ENCODE measurements at regions not wholly inside any gene's neighbourhood (a gene's known extent, or its start where the extent isn't known, plus 50 kb on each side); places are given as distances from the start of the nearest gene placed in this dataset.

DNA sequence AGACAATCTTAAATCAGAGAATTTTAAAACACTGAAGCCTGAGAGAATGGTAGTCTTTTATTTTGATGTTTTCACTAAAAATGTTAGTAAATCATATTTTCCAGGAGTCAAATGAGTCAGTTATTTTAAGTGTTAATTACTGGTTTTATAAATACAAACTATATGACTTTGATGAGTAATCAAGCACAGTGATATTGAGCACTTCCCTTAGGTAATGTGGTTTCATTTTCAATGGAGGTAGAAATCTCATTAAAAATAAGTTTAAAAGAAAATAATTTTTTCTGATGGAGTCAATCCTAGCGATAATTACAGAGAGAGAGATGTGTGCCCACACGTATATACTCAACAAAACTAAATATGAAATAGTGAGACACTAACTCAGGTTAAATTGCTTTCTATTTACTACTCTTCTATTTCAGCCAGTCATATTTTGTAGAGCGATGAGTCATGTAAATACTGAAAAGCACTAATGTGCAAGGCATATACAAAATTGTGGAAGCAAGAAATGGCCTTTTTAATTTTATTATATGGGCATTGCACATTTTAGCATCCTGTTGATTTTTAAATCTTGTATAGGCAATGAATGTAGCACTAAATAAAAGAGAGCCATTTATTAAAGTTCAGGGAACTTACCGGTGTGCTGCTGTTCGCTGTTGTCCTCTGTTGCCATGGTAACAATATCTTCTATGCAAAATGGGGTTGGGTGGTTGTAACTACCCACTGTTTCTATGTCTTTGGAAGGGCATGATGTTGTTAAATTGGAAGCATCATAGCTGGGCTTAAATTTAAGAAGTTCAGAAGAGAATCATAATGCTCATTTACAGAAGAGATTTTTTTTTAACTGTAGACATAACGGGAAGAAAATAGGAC, 513.7 kb downstream of the TLL1 start:
- Histone ChIP-seq H3K4me1 (ENCODE audit: insufficient read depth, low read length) (no peaks in the 10 kb centered on the region), H3K18ac (ENCODE audit: insufficient read length, low read depth, low read length) (no peak overlapping the region), H4K20me1 (ENCODE audit: control insufficient read depth, insufficient read depth, insufficient read length) (no peaks in the 10 kb centered on the region), H3K79me2 (ENCODE audit: insufficient read depth, low read length) (no peaks in the 10 kb centered on the region), H2AFZ (ENCODE audit: low read length) (no peak overlapping the region), H3T11ph (ENCODE audit: low read length) (no peak overlapping the region), H4K8ac (replicated peaks; ENCODE audit: insufficient read length, low read depth, low read length) (no peak overlapping the region), H3K56ac (ENCODE audit: insufficient read length, low read depth, low read length) (no peak overlapping the region), H2BK20ac (ENCODE audit: low read depth, low read length, poor library complexity, severe bottlenecking) (no peak overlapping the region), H3K14ac (ENCODE audit: insufficient read depth, low read length) (no peak overlapping the region), H3K23me2 (ENCODE audit: insufficient read length, low read depth, low read length, poor library complexity, severe bottlenecking) (no peaks in the 10 kb centered on the region), H2BK15ac (ENCODE audit: low read depth, low read length) (no peak overlapping the region), H3K23ac (ENCODE audit: insufficient read length, low read depth, low read length) (no peak overlapping the region), H3K79me1 (ENCODE audit: insufficient read depth, low read depth, low read length, poor library complexity, severe bottlenecking) (no peaks in the 10 kb centered on the region), H2BK12ac (ENCODE audit: insufficient read length, low read depth, low read length) (no peak overlapping the region), H3K27ac (ENCODE audit: insufficient read length, low read depth, low read length) (no peak overlapping the region), H3K4ac (ENCODE audit: low read depth, low read length) (no peak overlapping the region), H2BK120ac (ENCODE audit: low read depth, low read length, poor library complexity, severe bottlenecking) (no peak overlapping the region), H3K9ac (ENCODE audit: extremely low read depth, insufficient read length, low read length) (no peak overlapping the region), H4K91ac (ENCODE audit: insufficient read length, low read depth, low read length) (no peak overlapping the region), H2BK5ac (ENCODE audit: insufficient read length, low read length) (no peak overlapping the region), H3K4me2 (ENCODE audit: insufficient read depth, insufficient read length, low read length) (no peak overlapping the region), H4K5ac (ENCODE audit: insufficient read length, low read depth, low read length) (no peak overlapping the region), H3K9me3 (ENCODE audit: control insufficient read depth, low read depth, low read length) (no peaks in the 10 kb centered on the region), H3K27me3 (ENCODE audit: insufficient read depth, low read length) (no peaks in the 10 kb centered on the region), H2AK5ac (ENCODE audit: insufficient read length, low read length) (no peak overlapping the region)
- WGBS (ENCODE audit: extremely low coverage, insufficient read length, low lambda C conversion rate), result no CpG with 5 or more reads among the region's 6 CpGs
- no peaks in the 10 kb centered on the region for H3K9me3 Mint-ChIP-seq
- no peaks in the 10 kb centered on the region for H3K36me3 Mint-ChIP-seq (ENCODE audit: insufficient read depth in 1 of 3, low read depth in 3 of 3)
- TF ChIP-seq CTCF (conservative IDR thresholded peaks at IDR 0.05), result no peak
- no peak overlapping the region for H3K27ac Mint-ChIP-seq
- no peaks in the 10 kb centered on the region for H3K27me3 Mint-ChIP-seq (ENCODE audit: low read depth)
- DNase-seq, result no peak
- H3K4me1 Mint-ChIP-seq, result peaks cover 0 to 3% of the 10 kb centered on the region in 2 experiments; a peak in 2 of 4 replicates
- H3K4me3 Mint-ChIP-seq, result no peak overlapping the region
